H9 (cell line): ENCODE measurements at regions not wholly inside any gene's neighbourhood (a gene's known extent, or its start where the extent isn't known, plus 50 kb on each side); places are given as distances from the start of the nearest gene placed in this dataset.

Source experiments
- DNase-seq: peaks from one replicate; pipeline ENCODE4 v3.0.0-alpha.2; 2017
- H2AFZ ChIP-seq: one replicate; pipeline ENCODE4 v1.6.1; 2013; ENCODE audit warnings: mild to moderate bottlenecking, low read length, control low read depth, moderate library complexity
- H2AK5ac ChIP-seq: 2 replicates; pipeline ENCODE4 v1.6.1; 2013; ENCODE audit warnings: low read length, control low read depth, mixed read lengths; ENCODE audit not compliant: insufficient read length
- H2BK120ac ChIP-seq: one replicate; pipeline ENCODE4 v1.6.1; 2013; ENCODE audit warnings: low read depth, mild to moderate bottlenecking, low read length, control low read depth, inconsistent platforms; ENCODE audit not compliant: poor library complexity, severe bottlenecking
- H2BK12ac ChIP-seq: 2 replicates; pipeline ENCODE4 v1.6.1; 2013; ENCODE audit warnings: low read length, control low read depth, mixed read lengths, low read depth; ENCODE audit not compliant: insufficient read length
- H2BK15ac ChIP-seq: 2 replicates; pipeline ENCODE4 v1.6.1; 2013; ENCODE audit warnings: low read depth, low read length, control low read depth
- H2BK20ac ChIP-seq: one replicate; pipeline ENCODE4 v1.6.1; 2013; ENCODE audit warnings: low read depth, mild to moderate bottlenecking, low read length, control low read depth, inconsistent platforms; ENCODE audit not compliant: poor library complexity, severe bottlenecking
- H2BK5ac ChIP-seq: 2 replicates; pipeline ENCODE4 v1.6.1; 2013; ENCODE audit warnings: low read length, control low read depth, mixed read lengths; ENCODE audit not compliant: insufficient read length
- H3K14ac ChIP-seq: 2 replicates; pipeline ENCODE4 v1.6.1; 2013; ENCODE audit warnings: low read length, control low read depth; ENCODE audit not compliant: insufficient read depth
- H3K18ac ChIP-seq: 2 replicates; pipeline ENCODE4 v1.6.1; 2013; ENCODE audit warnings: low read depth, mild to moderate bottlenecking, mixed read lengths, low read length, control low read depth; ENCODE audit not compliant: insufficient read length
- H3K23ac ChIP-seq: 2 replicates; pipeline ENCODE4 v1.6.1; 2013; ENCODE audit warnings: low read length, control low read depth, mixed read lengths, low read depth; ENCODE audit not compliant: insufficient read length
- H3K23me2 ChIP-seq: 2 replicates; pipeline ENCODE4 v1.6.1; 2013; ENCODE audit warnings: low read depth, mild to moderate bottlenecking, mixed read lengths, low read length, control low read depth; ENCODE audit not compliant: insufficient read length, poor library complexity, severe bottlenecking
- H3K27ac ChIP-seq: 2 replicates; pipeline ENCODE4 v1.5.1; 2013; ENCODE audit warnings: low read length, control low read depth, mixed read lengths, low read depth; ENCODE audit not compliant: insufficient read length
- H3K27me3 ChIP-seq: 2 replicates; pipeline ENCODE4 v1.6.1; 2013; ENCODE audit warnings: low read length, control low read depth, inconsistent platforms; ENCODE audit not compliant: insufficient read depth
- H3K4ac ChIP-seq: 2 replicates; pipeline ENCODE4 v1.6.1; 2013; ENCODE audit warnings: low read depth, mild to moderate bottlenecking, control low read depth, inconsistent platforms, low read length, moderate library complexity
- H3K4me1 ChIP-seq: 2 replicates; pipeline ENCODE4 v1.6.1; 2013; ENCODE audit warnings: low read length, control low read depth, inconsistent platforms; ENCODE audit not compliant: insufficient read depth
- H3K4me2 ChIP-seq: 2 replicates; pipeline ENCODE4 v1.6.1; 2013; ENCODE audit warnings: low read length, control low read depth, mixed read lengths; ENCODE audit not compliant: insufficient read length, insufficient read depth
- H3K56ac ChIP-seq: 2 replicates; pipeline ENCODE4 v1.6.1; 2013; ENCODE audit warnings: low read depth, mild to moderate bottlenecking, mixed read lengths, low read length, control low read depth; ENCODE audit not compliant: insufficient read length
- H3K79me1 ChIP-seq: 2 replicates; pipeline ENCODE4 v1.6.1; 2013; ENCODE audit warnings: low read depth, mild to moderate bottlenecking, moderate library complexity, low read length, control low read depth, inconsistent platforms; ENCODE audit not compliant: insufficient read depth, poor library complexity, severe bottlenecking
- H3K79me2 ChIP-seq: 2 replicates; pipeline ENCODE4 v1.6.1; 2013; ENCODE audit warnings: low read length, control low read depth, inconsistent platforms; ENCODE audit not compliant: insufficient read depth
- H3K9ac ChIP-seq: 2 replicates; pipeline ENCODE4 v1.6.1; 2013; ENCODE audit warnings: low read length, control low read depth, mixed read lengths; ENCODE audit not compliant: insufficient read length; ENCODE audit errors: extremely low read depth
- H3K9me3 ChIP-seq: one replicate; pipeline ENCODE4 v1.6.1; 2013; ENCODE audit warnings: low read depth, low read length, inconsistent platforms; ENCODE audit not compliant: control insufficient read depth
- H3T11ph ChIP-seq: one replicate; pipeline ENCODE4 v1.6.1; 2013; ENCODE audit warnings: mild to moderate bottlenecking, low read length, control low read depth, inconsistent platforms
- H4K20me1 ChIP-seq: one replicate; pipeline ENCODE4 v1.6.1; 2013; ENCODE audit not compliant: control insufficient read depth, insufficient read length, insufficient read depth
- H4K5ac ChIP-seq: 2 replicates; pipeline ENCODE4 v1.6.1; 2013; ENCODE audit warnings: low read depth, mild to moderate bottlenecking, mixed read lengths, low read length, control low read depth; ENCODE audit not compliant: insufficient read length
- H4K8ac ChIP-seq: replicated peaks from 2 replicates; pipeline ENCODE4 v1.6.1; 2013; ENCODE audit warnings: low read length, control low read depth, mixed read lengths, low read depth; ENCODE audit not compliant: insufficient read length
- H4K91ac ChIP-seq: 2 replicates; pipeline ENCODE4 v1.6.1; 2013; ENCODE audit warnings: low read depth, mild to moderate bottlenecking, moderate library complexity, mixed read lengths, low read length, control low read depth; ENCODE audit not compliant: insufficient read length
- H3K27ac Mint-ChIP-seq, 3 experiments: 2 replicates in 2 of 3; 3 replicates in 1 of 3; pipeline ENCODE4 v1.8.0; 2020 to 2021; ENCODE audit warnings: mixed read lengths in 3 of 3, mild to moderate bottlenecking in 1 of 3, moderate library complexity in 1 of 3
- H3K27me3 Mint-ChIP-seq: 2 replicates; pipeline ENCODE4 v1.8.0; 2021; ENCODE audit warnings: low read depth, mild to moderate bottlenecking, moderate library complexity, mixed read lengths
- H3K36me3 Mint-ChIP-seq, 3 experiments: 2 replicates in 2 of 3; 3 replicates in 1 of 3; pipeline ENCODE4 v1.8.0; 2020 to 2021; ENCODE audit warnings: low read depth in 3 of 3, mixed read lengths in 3 of 3; ENCODE audit not compliant: insufficient read depth in 1 of 3
- H3K4me1 Mint-ChIP-seq, 2 experiments: 2 replicates each; pipeline ENCODE4 v1.8.0; 2020; ENCODE audit warnings: mixed read lengths in 2 of 2
- H3K4me3 Mint-ChIP-seq, 2 experiments: 2 replicates in 1 of 2; 3 replicates in 1 of 2; pipeline ENCODE4 v1.8.0; 2020 to 2021; ENCODE audit warnings: mild to moderate bottlenecking in 2 of 2, mixed read lengths in 2 of 2, moderate library complexity in 1 of 2
- H3K9me3 Mint-ChIP-seq, 2 experiments: 2 replicates in 1 of 2; 3 replicates in 1 of 2; pipeline ENCODE4 v1.8.0; 2020; ENCODE audit warnings: mild to moderate bottlenecking in 2 of 2, mixed read lengths in 2 of 2, moderate library complexity in 1 of 2
- WGBS: extraction: QIAGEN DNeasy Blood & Tissue Kit; methylation state at CpG from one replicate; pipeline ENCODE4 v1.1.7; 2013; ENCODE audit warnings: missing lambda C conversion rate, low lambda C conversion rate, mixed read lengths; ENCODE audit not compliant: insufficient read length; ENCODE audit errors: extremely low coverage; 5-methylcytosine and 5-hydroxymethylcytosine counted together
- TF ChIP-seq, protein P1 (sequence below): fragments of 200-600 bp; sonication (generic); conservative IDR thresholded peaks from 3 replicates; pipeline ENCODE4 v1.8.0; 2021; ENCODE audit warnings: antibody characterized with exemption, mild to moderate bottlenecking

DNA sequence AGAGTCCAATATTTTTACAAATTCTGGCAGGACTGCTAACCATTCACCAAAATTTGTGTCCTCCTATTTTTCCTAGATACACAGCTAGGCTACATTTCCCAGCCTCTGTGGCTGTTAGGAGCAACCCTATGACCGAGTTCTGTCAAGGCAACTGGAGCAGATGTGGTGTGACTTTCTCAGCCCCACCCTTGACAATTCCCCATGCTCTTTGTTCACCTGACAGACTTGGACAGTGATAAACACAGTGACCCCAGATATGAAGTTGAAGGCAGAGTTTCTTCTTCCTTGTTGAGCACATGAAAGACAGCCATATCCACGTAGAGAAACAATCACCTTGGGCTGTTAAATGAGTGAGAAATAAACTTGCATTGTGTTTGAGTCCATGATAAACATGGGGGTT is 1162.1 kb downstream of the SORCS3 start:
- Histone ChIP-seq H3K56ac (no peak overlapping the region), H3K4ac (no peak overlapping the region), H3K79me1 (no peaks in the 10 kb centered on the region), H2AFZ (no peak overlapping the region), H3K14ac (no peak overlapping the region), H2BK5ac (no peak overlapping the region), H3K4me1 (no peaks in the 10 kb centered on the region), H3K4me2 (no peak overlapping the region), H2BK120ac (no peak overlapping the region), H3K79me2 (no peaks in the 10 kb centered on the region), H3K9ac (no peak overlapping the region), H2BK15ac (no peak overlapping the region), H2AK5ac (no peak overlapping the region), H4K20me1 (no peaks in the 10 kb centered on the region), H3K23ac (no peak overlapping the region), H3K27me3 (no peaks in the 10 kb centered on the region), H4K5ac (no peak overlapping the region), H4K91ac (no peak overlapping the region), H4K8ac (no peak overlapping the region), H3K18ac (no peak overlapping the region), H2BK20ac (no peak overlapping the region), H2BK12ac (no peak overlapping the region), H3K9me3 (no peaks in the 10 kb centered on the region), H3K27ac (no peak overlapping the region), H3K23me2 (no peaks in the 10 kb centered on the region), H3T11ph (no peak overlapping the region)
- Mint-ChIP-seq H3K4me1 (peaks cover 3 to 4% of the 10 kb centered on the region in 2 experiments), H3K36me3 (no peaks in the 10 kb centered on the region), H3K27me3 (peaks cover 17% of the 10 kb centered on the region), H3K9me3 (peaks cover 0 to 3% of the 10 kb centered on the region in 2 experiments; a peak in 1 of 5 replicates), H3K27ac (no peak overlapping the region), H3K4me3 (no peak overlapping the region)
- no CpG with 5 or more reads among the region's 2 CpGs for WGBS
- DNase-seq: no peak
- TF ChIP-seq, protein P1, sequence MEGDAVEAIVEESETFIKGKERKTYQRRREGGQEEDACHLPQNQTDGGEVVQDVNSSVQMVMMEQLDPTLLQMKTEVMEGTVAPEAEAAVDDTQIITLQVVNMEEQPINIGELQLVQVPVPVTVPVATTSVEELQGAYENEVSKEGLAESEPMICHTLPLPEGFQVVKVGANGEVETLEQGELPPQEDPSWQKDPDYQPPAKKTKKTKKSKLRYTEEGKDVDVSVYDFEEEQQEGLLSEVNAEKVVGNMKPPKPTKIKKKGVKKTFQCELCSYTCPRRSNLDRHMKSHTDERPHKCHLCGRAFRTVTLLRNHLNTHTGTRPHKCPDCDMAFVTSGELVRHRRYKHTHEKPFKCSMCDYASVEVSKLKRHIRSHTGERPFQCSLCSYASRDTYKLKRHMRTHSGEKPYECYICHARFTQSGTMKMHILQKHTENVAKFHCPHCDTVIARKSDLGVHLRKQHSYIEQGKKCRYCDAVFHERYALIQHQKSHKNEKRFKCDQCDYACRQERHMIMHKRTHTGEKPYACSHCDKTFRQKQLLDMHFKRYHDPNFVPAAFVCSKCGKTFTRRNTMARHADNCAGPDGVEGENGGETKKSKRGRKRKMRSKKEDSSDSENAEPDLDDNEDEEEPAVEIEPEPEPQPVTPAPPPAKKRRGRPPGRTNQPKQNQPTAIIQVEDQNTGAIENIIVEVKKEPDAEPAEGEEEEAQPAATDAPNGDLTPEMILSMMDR: no peak
